ENCODE measurements at regions not wholly inside any gene's neighbourhood (a gene's known extent, or its start where the extent isn't known, plus 50 kb on each side); places are given as distances from the start of the nearest gene placed in this dataset.
"Not testable (repeated sequence)": the region's sequence is repeated elsewhere in the genome, so short reads cannot be mapped to it uniquely, and the experiment has no call there.

- no peak for DNase-seq (ENCODE audit: low read depth)
Measured at GRCh38 chr2:2472044-2472443, 141.0 kb upstream of the MYT1L start.

- no peak for DNase-seq (ENCODE audit: low read depth)
Measured at GRCh38 chr2:2466534-2466933, 135.5 kb upstream of the MYT1L start.

GRCh38 chr2:2464643-2465042 lies 133.6 kb upstream of the MYT1L start:
- no peak for DNase-seq (ENCODE audit: low read depth)

GRCh38 chr2:2464094-2464493 lies 133.0 kb upstream of the MYT1L start:
- no peak for DNase-seq (ENCODE audit: low read depth)

- no peak for DNase-seq (ENCODE audit: low read depth)
Measured at GRCh38 chr2:2456721-2457120, 125.6 kb upstream of the MYT1L start.

- DNase-seq (ENCODE audit: low read depth): no peak
Measured at GRCh38 chr2:2455151-2455550, 124.1 kb upstream of the MYT1L start.

- no peak for DNase-seq (ENCODE audit: low read depth)
Measured at GRCh38 chr2:2452961-2453360, 121.9 kb upstream of the MYT1L start.

- DNase-seq (ENCODE audit: low read depth): not testable (repeated sequence)
Measured at GRCh38 chr2:2451275-2451674, 120.2 kb upstream of the MYT1L start.

GRCh38 chr2:2448178-2448577 lies 117.1 kb upstream of the MYT1L start:
- DNase-seq (ENCODE audit: low read depth): no peak

- no peak for DNase-seq (ENCODE audit: low read depth)
Measured at GRCh38 chr2:2422621-2423020, 91.5 kb upstream of the MYT1L start.

GRCh38 chr2:2413525-2413924 lies 82.5 kb upstream of the MYT1L start:
- no peak for DNase-seq (ENCODE audit: low read depth)

GRCh38 chr2:2410987-2411386 lies 79.9 kb upstream of the MYT1L start:
- DNase-seq (ENCODE audit: low read depth): no peak

GRCh38 chr2:2409481-2409880 lies 78.4 kb upstream of the MYT1L start:
- DNase-seq (ENCODE audit: low read depth): no peak

- DNase-seq (ENCODE audit: low read depth): no peak
Measured at GRCh38 chr2:2405780-2406179, 74.7 kb upstream of the MYT1L start.

- DNase-seq (ENCODE audit: low read depth): no peak
Measured at GRCh38 chr2:2400286-2401038, 69.4 kb upstream of the MYT1L start.

GRCh38 chr2:2399396-2399795 lies 68.3 kb upstream of the MYT1L start:
- no peak for DNase-seq (ENCODE audit: low read depth)

- DNase-seq (ENCODE audit: low read depth): no peak
Measured at GRCh38 chr2:2392332-2392731, 61.3 kb upstream of the MYT1L start.

GRCh38 chr2:2389215-2389614 lies 58.1 kb upstream of the MYT1L start:
- DNase-seq (ENCODE audit: low read depth): no peak
